MM.1S (cell line): ENCODE measurements at regions not wholly inside any gene's neighbourhood (a gene's known extent, or its start where the extent isn't known, plus 50 kb on each side); places are given as distances from the start of the nearest gene placed in this dataset.
"Not testable (repeated sequence)": the region's sequence is repeated elsewhere in the genome, so short reads cannot be mapped to it uniquely, and the experiment has no call there.

ENCODE experiments used
- DNase-seq: peaks from one replicate; pipeline ENCODE4 v3.0.0-alpha.2; 2015
- H2AFZ ChIP-seq: fragments of 300-600 bp; sonication (generic); 2 replicates; pipeline ENCODE4 v1.6.0; 2016; ENCODE audit warnings: antibody characterized with exemption, low read length
- H3F3A ChIP-seq: fragments of 300-600 bp; sonication (generic); 2 replicates; pipeline ENCODE4 v1.6.1; 2016; ENCODE audit warnings: mild to moderate bottlenecking, antibody characterized with exemption, low read length, moderate library complexity, mixed read lengths; ENCODE audit not compliant: insufficient read depth
- H3K27ac ChIP-seq: fragments of 300-600 bp; sonication (generic); 2 replicates; pipeline ENCODE4 v1.5.1; 2016; ENCODE audit warnings: mild to moderate bottlenecking, low read length
- H3K27me3 ChIP-seq: fragments of 300-600 bp; sonication (generic); replicated peaks from 2 replicates; pipeline ENCODE4 v1.6.0; 2016; ENCODE audit warnings: low read length; ENCODE audit not compliant: insufficient read depth
- H3K36me3 ChIP-seq: fragments of 300-600 bp; sonication (generic); replicated peaks from 2 replicates; pipeline ENCODE4 v1.6.1; 2016; ENCODE audit warnings: mild to moderate bottlenecking, low read length, mixed read lengths; ENCODE audit not compliant: insufficient read depth
- H3K4me1 ChIP-seq: fragments of 300-600 bp; sonication (generic); 2 replicates; pipeline ENCODE4 v1.6.1; 2016; ENCODE audit warnings: low read length, mixed read lengths
- H3K4me2 ChIP-seq: fragments of 300-600 bp; sonication (generic); 2 replicates; pipeline ENCODE4 v1.6.0; 2016; ENCODE audit warnings: low read depth, low read length
- H3K4me3 ChIP-seq: fragments of 300-600 bp; sonication (generic); 2 replicates; pipeline ENCODE4 v1.5.1; 2016; ENCODE audit warnings: low read length, mixed read lengths
- H3K79me2 ChIP-seq: fragments of 300-600 bp; sonication (generic); 2 replicates; pipeline ENCODE4 v1.6.1; 2016; ENCODE audit warnings: mixed run types, low read length, mixed read lengths
- H3K9ac ChIP-seq: fragments of 300-600 bp; sonication (generic); 2 replicates; pipeline ENCODE4 v1.6.1; 2016; ENCODE audit warnings: low read length, mixed read lengths
- H3K9me2 ChIP-seq: fragments of 300-600 bp; sonication (generic); replicated peaks from 2 replicates; pipeline ENCODE4 v1.6.1; 2016; ENCODE audit warnings: mild to moderate bottlenecking, low read length, mixed read lengths; ENCODE audit not compliant: insufficient read depth
- H3K9me3 ChIP-seq: fragments of 300-600 bp; sonication (generic); replicated peaks from 2 replicates; pipeline ENCODE4 v1.6.1; 2016; ENCODE audit warnings: mild to moderate bottlenecking, low read length, mixed read lengths; ENCODE audit not compliant: insufficient read depth
- H4K20me1 ChIP-seq: fragments of 300-600 bp; sonication (generic); 2 replicates; pipeline ENCODE4 v1.6.1; 2016; ENCODE audit warnings: mild to moderate bottlenecking, low read length, moderate library complexity, mixed read lengths; ENCODE audit not compliant: insufficient read depth
- EZH2 ChIP-seq: fragments of 300-600 bp; sonication (generic); optimal IDR thresholded peaks from 2 replicates; pipeline ENCODE3; 2017; ENCODE audit warnings: low read depth, mild to moderate bottlenecking, antibody characterized with exemption, low read length, mixed read lengths
- EZH2phosphoT487 ChIP-seq: fragments of 300-600 bp; sonication (generic); IDR thresholded peaks from 2 replicates; pipeline ENCODE4 v1.6.1; 2018; ENCODE audit warnings: antibody characterized with exemption, low read length
- TF ChIP-seq, protein P1 (sequence below): fragments of 300-600 bp; sonication (generic); IDR thresholded peaks from 2 replicates; pipeline ENCODE4 v1.5.1; 2016; ENCODE audit warnings: antibody characterized with exemption, low read length, mixed read lengths

- H2AFZ ChIP-seq = no peak overlapping the region
- H4K20me1 ChIP-seq = no peaks in the 10 kb centered on the region
- no peak overlapping the region for H3K27ac ChIP-seq
- H3K79me2 ChIP-seq = no peaks in the 10 kb centered on the region
- H3K36me3 ChIP-seq = no peaks in the 10 kb centered on the region
- no peak for TF ChIP-seq EZH2phosphoT487
- H3K9me2 ChIP-seq = no peaks in the 10 kb centered on the region
- H3K4me1 ChIP-seq = no peaks in the 10 kb centered on the region
- H3F3A ChIP-seq = no peaks in the 10 kb centered on the region
- no peaks in the 10 kb centered on the region for H3K9me3 ChIP-seq
- no peak overlapping the region for H3K4me3 ChIP-seq
- no peak for DNase-seq
- H3K9ac ChIP-seq = no peak overlapping the region
- no peaks in the 10 kb centered on the region for H3K27me3 ChIP-seq
- no peak overlapping the region for H3K4me2 ChIP-seq
Measured at GRCh38 chr5:67790390-67790789, 425.2 kb upstream of the PIK3R1 start.

DNA sequence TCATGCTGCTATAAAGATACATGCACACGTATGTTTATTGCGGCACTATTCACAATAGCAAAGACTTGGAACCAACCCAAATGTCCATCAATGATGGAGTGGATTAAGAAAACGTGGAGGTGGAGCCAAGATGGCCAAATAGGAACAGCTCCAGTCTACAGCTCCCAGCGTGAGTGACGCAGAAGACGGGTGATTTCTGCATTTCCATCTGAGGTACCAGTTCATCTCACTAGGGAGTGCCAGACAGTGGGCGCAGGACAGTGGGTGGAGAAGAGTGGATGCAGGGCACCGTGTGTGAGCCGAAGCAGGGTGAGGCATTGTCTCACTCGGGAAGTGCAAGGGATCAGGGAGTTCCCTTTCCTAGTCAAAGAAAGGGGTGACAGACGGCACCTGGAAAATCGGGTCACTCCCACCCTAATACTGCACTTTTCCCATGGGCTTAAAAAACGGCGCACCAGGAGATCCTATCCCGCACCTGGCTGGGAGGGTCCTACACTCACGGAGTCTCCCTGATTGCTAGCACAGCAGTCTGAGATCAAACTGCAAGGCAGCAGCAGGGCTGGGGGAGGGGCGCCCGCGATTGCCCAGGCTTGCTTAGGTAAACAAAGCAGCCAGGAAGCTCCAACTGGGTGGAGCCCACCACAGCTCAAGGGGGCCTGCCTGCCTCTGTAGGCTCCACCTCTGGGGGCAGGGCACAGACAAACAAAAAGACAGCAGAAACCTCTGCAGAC is 435.5 kb upstream of the PIK3R1 start:
- H4K20me1 ChIP-seq, H3F3A ChIP-seq, H2AFZ ChIP-seq, H3K36me3 ChIP-seq, H3K4me2 ChIP-seq, H3K27ac ChIP-seq, H3K4me3 ChIP-seq, H3K9ac ChIP-seq, H3K79me2 ChIP-seq, H3K27me3 ChIP-seq, DNase-seq, H3K9me3 ChIP-seq, H3K9me2 ChIP-seq, H3K4me1 ChIP-seq: not testable (repeated sequence)

DNA sequence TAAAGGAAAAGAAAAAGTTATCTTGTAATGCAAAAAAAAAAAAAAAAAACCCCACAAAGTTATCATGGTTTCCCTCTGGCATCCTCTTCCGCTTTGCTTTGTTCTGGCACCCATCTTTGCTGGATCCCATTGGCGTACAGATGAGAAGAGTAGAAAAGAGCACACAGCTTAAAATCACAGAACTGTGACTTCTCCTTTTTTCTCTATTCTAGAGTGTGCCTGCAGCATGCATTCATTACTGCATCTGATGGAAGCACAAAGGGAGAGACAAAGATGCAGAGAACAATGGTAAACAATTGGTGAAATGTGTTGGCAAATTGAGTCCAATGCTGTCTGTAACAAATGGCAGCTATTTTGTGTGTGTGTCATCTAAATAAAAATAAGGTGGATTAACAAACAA is 440.8 kb upstream of the PIK3R1 start:
- Histone ChIP-seq H2AFZ (no peak overlapping the region), H3K9me3 (no peaks in the 10 kb centered on the region), H3K36me3 (no peaks in the 10 kb centered on the region), H3K9me2 (no peaks in the 10 kb centered on the region), H3K9ac (no peak overlapping the region), H3K4me2 (no peak overlapping the region), H3K27ac (no peak overlapping the region), H3K79me2 (no peaks in the 10 kb centered on the region), H3F3A (no peaks in the 10 kb centered on the region), H3K4me3 (no peak overlapping the region), H3K27me3 (no peaks in the 10 kb centered on the region), H3K4me1 (no peaks in the 10 kb centered on the region), H4K20me1 (no peaks in the 10 kb centered on the region)
- DNase-seq = no peak
- TF ChIP-seq EZH2phosphoT487 (no peak), EZH2 (no peak)
- TF ChIP-seq, protein P1, sequence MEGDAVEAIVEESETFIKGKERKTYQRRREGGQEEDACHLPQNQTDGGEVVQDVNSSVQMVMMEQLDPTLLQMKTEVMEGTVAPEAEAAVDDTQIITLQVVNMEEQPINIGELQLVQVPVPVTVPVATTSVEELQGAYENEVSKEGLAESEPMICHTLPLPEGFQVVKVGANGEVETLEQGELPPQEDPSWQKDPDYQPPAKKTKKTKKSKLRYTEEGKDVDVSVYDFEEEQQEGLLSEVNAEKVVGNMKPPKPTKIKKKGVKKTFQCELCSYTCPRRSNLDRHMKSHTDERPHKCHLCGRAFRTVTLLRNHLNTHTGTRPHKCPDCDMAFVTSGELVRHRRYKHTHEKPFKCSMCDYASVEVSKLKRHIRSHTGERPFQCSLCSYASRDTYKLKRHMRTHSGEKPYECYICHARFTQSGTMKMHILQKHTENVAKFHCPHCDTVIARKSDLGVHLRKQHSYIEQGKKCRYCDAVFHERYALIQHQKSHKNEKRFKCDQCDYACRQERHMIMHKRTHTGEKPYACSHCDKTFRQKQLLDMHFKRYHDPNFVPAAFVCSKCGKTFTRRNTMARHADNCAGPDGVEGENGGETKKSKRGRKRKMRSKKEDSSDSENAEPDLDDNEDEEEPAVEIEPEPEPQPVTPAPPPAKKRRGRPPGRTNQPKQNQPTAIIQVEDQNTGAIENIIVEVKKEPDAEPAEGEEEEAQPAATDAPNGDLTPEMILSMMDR = no peak

- Histone ChIP-seq H3F3A (no peaks in the 10 kb centered on the region), H4K20me1 (no peaks in the 10 kb centered on the region), H2AFZ (no peak overlapping the region), H3K9me2 (no peaks in the 10 kb centered on the region), H3K9me3 (no peaks in the 10 kb centered on the region), H3K4me3 (no peak overlapping the region), H3K4me1 (no peaks in the 10 kb centered on the region), H3K36me3 (no peaks in the 10 kb centered on the region), H3K27me3 (no peaks in the 10 kb centered on the region), H3K79me2 (no peaks in the 10 kb centered on the region), H3K9ac (no peak overlapping the region), H3K4me2 (no peak overlapping the region), H3K27ac (no peak overlapping the region)
- DNase-seq = no peak
- TF ChIP-seq EZH2phosphoT487 = no peak
- TF ChIP-seq, protein P1 = no peak
- no peak for TF ChIP-seq EZH2
Measured at GRCh38 chr5:67774267-67774552, 441.3 kb upstream of the PIK3R1 start.
